Kidney tubule cell (primary cell): ENCODE measurements at regions not wholly inside any gene's neighbourhood (a gene's known extent, or its start where the extent isn't known, plus 50 kb on each side); places are given as distances from the start of the nearest gene placed in this dataset.
"Not testable (repeated sequence)": the region's sequence is repeated elsewhere in the genome, so short reads cannot be mapped to it uniquely, and the experiment has no call there.

Experiments
- DNase-seq: peaks from one replicate; pipeline ENCODE4 v3.0.0-alpha.2; 2018; ENCODE audit warnings: low spot score

DNA sequence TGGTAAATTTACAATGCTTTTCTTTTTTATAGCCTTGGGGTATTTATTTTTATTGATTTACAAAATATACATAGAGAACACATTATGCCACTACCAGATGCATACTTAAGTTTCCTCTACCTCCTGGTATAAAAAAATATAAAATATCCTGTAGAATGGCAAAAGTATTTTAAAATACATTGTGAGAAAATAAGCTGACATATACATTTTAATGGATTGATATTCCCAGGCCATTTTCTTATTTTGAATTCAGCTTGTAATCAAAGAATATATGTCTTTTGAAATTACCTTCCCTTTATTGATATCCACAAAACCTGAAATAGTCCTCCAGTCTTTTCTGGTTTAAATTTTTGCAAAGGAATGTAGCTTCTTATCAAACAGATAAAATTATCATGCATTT lies 923.9 kb downstream of the CDH18 start:
- no peak for DNase-seq

DNA sequence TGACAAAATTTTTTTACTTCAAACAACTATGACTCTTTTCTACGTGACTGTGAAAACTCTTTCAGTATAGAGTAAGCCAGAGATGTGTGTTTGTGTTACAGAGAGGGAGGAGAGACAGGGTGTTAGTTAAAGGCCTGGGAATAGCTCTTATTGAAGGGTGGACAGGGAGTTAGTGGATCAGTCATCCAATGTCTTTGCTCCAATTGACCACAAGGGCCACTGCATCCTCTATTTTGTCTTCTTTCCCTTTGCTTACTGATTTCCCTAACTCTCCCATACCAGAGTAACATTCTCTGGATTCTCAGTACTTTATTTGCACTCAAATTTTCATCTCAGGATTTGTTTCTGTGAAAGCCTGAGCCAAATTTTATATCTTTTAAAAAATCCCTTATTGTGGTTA lies 920.3 kb downstream of the CDH18 start:
- no peak for DNase-seq

DNA sequence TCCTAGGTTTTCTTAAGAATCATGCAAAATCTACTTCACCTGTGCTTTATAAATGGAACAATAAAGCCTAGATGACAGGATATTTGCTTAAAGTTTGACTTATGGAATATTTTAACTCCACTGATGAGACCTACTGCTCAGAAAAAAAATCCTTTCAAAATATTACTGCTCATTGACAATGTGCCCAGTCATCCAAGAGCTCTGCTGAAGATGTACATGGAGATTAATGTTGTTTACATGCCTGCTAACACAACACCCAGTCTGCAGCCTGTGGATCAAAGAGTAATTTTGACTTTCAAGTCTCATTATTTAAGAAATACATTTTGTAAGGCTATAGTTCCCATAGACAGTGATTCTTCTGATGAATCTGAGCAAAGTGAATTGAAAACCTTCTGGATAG lies 889.6 kb downstream of the CDH18 start:
- DNase-seq, result no peak

GRCh38 chr5:19099195-19099594 lies 888.8 kb downstream of the CDH18 start:
- DNase-seq, result no peak

DNA sequence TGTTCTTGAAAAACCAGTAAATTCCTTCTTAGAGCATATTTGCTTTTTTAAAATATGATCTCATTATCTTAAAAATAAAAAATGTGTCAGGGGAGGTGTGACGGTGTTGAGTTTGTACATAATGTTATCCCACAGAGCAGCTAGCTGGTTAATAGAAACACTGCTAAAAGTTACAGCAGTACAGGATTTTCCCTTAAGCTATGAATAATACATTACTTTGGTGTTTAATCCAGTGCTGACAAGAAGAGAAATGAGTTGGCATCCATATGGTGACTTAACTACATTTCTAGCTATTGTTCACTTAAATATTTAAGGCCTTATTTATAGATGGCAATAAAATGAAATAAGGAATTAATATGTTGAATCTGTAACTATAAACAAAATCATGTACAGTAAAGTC lies 883.1 kb downstream of the CDH18 start:
- DNase-seq, result no peak

GRCh38 chr5:19122923-19123322 lies 865.1 kb downstream of the CDH18 start:
- no peak for DNase-seq

DNA sequence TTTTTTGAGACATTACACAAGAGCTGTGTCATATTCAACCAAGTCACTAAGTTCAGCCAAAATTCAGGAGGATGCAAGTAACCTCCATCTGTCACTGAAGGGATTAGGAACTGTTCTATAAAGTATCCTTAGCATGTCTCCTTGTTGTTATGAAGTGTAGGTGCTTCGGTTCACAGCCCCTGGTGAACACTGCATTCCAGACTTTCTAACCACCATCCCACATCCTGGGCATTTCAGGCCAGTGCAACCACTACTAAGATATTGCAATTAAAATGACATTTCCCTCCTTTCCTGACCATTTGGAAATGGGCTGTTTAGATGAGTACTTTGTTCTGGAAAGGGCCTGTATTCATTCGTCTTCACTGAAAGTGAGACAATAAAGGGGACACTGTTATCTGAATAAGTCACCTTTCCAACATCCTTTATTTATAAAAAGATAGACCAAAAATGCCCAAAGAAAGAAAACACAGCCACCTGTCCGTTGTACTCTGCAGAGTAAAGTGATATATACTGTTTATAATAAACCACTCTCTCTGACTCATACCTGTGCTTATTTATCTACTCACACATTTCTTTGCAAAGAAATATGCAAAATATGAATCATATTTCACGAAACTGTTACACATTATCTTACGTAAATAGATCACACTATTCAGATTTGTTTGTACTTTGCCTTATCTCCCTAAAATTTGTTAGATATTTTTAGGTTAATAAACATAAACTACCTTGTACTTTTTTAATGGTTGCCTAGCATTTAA lies 861.9 kb downstream of the CDH18 start:
- no peak for DNase-seq

DNA sequence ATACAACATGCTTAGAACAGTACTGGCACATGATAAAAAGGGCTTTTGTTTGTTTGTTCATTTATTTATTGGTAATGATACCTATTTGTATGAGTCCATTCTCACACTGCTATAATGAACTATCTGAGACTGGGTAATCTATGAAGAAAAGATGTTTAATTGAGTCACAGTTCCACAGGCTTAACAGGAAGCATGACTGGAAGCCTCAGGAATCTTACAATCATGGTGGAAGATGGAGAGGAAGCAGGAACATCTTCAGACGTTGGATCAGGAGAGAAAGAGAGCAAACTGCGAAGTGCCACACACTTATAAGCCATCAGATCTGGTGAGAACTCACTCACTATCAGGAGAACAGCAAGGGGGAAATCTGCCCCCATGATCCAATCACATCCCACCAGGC lies 847.7 kb downstream of the CDH18 start:
- DNase-seq, result no peak

DNA sequence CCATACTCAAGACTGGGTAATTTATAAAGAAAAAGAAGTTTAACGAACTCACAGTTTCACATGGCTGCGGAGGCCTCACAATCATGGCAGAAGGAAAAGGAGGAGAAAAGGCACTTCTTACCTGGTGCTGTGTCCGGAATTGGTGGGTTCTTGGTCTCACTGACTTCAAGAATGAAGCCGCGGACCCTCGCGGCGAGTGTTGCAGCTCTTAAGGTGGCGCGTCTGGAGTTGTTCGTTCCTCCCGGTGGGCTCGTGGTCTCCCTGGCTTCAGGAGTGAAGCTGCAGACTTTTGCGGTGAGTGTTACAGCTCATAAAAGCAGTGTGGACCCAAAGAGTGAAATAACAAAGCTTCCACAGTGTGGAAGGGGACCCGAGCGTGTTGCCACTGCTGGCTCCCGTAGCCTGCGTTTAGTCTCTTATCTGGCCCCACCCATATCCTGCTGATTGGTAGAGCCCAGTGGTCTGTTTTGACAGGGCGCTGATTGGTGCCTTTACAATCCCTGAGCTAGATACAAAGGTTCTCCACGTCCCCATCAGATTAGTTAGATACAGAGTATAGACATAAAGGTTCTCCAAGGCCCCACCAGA lies 846.0 kb downstream of the CDH18 start:
- not testable (repeated sequence) for DNase-seq

GRCh38 chr5:19142713-19143414 lies 845.1 kb downstream of the CDH18 start:
- not testable (repeated sequence) for DNase-seq

- no peak for DNase-seq
Measured at GRCh38 chr5:19143935-19144334, 844.1 kb downstream of the CDH18 start.

DNA sequence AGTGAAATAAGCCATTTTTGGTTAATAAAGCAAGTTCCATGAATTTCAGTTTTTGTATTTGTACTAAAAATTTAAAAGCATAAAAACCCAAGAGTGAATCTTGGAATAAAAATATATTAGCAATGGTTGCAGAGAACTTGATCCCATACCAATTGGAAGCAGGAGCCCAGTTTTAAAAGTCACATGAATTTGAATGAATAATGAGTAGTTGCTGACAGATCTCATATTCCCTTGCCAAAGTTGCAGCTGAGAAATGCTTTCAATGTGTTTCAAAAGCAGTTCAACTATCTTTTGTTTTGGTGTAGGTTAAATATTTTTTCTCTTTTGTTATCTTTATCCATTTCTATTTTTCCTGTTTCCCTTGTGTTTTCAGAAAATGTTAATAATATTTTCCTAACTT lies 818.6 kb downstream of the CDH18 start:
- DNase-seq, result no peak

DNA sequence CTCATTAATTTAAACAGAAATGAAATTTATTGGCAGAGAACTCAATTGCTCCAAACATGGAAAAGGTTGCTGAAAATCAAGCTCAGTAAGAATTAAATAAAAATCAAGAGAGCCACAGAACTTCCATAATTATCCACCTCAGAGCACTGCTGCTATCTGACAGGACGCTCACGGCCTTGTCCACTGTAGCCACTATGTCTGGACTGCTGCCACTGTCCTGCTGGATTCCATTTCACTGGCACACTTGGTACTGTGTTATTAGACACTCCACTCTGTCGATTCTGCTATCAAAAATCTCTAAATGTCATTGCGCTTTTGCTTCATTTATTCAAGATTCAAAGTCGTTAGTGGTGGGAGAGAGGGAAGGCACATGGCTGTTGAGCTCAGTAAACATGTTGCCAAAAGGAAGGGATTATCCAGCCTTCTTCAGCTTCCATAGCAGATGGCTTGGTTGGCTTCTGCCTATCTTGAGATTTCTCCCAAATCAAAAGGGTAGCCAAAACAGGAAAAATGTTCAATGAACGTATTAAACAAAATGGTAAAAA lies 815.0 kb downstream of the CDH18 start:
- no peak for DNase-seq

DNA sequence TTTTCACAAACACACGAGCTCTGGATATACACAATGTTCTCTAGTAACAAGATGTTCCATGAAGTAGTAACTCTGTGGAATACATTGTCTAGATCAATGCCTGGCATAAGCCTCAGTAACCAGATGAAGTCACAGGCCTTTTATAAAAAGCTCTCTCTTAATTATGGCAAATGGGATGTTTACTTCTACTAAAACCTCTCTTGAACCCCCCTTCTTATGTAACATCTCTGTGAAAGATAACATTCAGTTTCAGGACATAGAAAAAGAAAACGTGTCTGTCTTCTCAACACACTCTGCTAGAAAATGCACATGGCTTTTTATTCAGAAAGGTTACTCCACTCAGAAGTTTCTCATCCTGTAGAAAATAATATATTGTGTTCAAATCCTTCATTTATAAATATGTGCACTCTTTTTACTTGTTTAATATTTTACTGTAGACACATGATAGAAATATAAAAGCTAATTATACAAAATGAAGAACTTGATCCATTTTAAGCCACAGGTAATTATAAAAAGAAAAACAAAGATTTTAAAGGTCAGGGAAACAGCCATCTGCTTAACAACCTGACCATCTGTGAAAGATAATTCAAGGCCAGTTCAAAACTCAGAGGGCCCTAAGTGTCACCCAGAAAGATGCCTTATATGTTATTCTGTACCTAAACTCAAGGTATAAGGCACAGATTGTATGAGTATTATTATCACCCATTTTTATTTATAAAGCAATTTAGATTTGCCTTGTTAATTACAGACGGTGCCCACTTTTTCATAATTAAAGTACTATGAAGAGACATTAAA lies 812.0 kb downstream of the CDH18 start:
- no peak for DNase-seq

DNA sequence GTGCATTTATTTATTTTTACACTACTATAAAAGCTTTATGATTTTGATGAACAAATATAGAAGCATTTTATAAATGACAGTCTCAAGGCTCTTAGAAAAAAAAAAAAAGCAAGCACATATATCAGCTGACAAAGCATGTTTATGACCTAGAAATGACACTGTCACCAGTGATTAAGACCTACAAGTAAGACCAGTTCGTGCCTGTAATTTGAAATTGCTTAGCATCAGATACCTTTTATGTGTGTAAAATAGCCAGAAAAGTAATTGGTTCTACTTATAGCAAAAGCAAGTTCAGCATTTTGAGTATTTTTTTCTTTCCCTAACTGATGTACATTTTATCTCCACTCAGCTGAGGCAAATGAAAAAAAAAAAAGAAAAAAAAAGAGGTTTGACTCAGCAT lies 808.4 kb downstream of the CDH18 start:
- no peak for DNase-seq

DNA sequence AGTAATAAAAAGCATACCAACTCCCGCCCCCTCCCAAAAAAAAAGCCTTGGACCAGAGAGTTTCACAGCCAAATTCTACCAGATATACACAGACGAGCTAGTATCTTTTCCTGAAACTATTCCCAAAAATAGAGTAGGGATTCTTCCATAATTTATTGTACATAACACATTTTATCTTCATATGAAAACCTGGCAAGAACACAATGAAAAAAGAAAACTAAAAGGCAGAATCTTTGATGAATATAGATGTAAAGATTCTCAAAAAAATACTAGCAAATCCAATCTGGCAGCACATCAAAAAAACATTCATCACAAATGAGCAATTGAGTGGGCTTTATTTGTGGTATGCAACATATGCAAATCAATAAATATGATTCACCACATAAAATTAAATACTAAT lies 798.8 kb downstream of the CDH18 start:
- no peak for DNase-seq

- no peak for DNase-seq
Measured at GRCh38 chr5:19193631-19194030, 794.4 kb downstream of the CDH18 start.

- DNase-seq, result no peak
Measured at GRCh38 chr5:19196631-19197030, 791.4 kb downstream of the CDH18 start.

DNA sequence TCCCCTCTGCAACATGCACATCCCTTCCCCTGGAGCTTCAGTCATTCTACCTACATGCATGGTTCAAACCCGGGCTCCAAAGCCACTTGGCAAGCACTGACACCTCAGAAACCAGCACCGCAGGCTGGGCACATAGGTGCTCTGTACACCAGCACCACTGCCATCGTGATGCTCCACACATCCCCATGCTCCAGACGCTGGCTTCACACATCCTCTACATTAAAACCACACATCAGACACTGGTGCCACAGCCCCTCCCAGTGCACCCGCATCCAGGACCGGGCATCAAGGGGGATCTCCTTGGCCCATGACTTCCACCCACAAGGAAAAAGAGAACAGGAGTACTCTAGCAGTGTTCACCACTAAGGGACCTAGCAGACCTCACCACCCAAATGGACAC lies 787.7 kb downstream of the CDH18 start:
- no peak for DNase-seq

DNA sequence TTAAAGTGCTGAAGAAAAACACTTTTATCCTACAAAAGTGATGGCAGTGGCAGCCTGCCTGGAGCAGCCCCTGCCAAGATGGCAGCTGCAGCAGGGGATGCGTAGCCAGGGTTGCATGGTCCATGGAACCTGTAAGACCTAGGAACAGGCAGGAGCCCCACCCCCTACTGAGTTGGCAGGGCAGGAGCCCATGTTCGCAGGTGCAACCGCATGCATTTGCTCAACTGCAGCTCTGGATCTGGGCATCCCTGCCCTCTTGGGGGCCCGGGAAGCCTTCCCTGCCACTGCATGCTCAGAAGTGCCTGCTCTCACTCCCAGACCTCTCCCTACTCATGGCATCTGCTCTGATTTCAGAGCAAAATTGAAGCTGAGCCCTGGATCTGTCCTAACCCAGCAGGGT lies 779.6 kb downstream of the CDH18 start:
- DNase-seq, result no peak

DNA sequence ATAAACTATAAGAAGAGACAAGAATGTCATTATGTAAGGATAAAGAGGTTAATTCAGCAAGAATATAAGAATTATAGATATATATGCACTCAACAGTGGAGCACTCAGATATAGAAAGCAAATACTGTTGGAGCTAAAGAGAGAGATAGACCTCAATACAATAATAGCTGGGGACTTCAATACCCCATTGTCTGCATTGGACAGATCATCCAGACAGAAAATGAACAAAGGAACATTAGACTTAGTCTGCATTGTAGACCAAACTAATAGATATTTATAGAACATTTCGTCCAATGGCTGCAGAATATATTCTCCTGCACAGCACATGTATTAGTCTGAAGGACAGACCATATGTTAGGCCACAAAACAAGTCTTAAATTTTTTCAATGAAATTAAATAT lies 777.1 kb downstream of the CDH18 start:
- DNase-seq, result no peak

DNA sequence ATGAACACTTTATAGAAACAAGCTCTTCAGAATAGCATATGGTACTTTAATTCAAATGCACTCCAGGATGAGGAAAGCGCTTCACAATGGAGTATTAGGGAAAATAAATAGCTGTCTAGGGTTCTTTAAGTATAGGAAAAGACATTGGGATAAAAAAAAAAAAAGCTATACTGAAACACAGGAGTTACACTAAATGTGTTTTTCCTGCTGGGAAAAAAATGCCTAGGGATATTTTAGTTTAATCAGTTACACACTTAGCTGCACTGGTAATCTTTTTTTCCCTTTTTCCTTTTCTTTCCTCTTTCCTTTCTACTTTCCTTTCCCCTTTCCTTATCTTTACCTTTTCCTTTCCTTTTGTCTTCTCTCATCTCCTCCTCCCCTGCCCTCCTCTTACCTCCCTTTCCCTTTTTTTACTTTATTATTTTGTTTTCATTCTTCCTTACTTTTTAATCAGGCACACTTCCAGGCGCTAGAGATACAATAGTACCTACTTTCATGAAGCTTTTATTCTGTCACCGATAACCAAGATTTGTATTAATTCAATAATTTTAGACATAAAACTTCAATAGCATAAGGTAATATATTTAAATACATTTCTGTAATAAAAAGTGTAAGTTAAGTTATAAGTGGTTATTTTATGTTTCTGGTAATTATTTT lies 758.7 kb downstream of the CDH18 start:
- no peak for DNase-seq
